NCI-H446 (cell line): ENCODE measurements at regions not wholly inside any gene's neighbourhood (a gene's known extent, or its start where the extent isn't known, plus 50 kb on each side); places are given as distances from the start of the nearest gene placed in this dataset.
"Not testable (repeated sequence)": the region's sequence is repeated elsewhere in the genome, so short reads cannot be mapped to it uniquely, and the experiment has no call there.

Source experiments
- DNase-seq, 2 experiments: peaks; one replicate each; lab custom pipeline; 2025; lab: John Stamatoyannopoulos, UW

DNA sequence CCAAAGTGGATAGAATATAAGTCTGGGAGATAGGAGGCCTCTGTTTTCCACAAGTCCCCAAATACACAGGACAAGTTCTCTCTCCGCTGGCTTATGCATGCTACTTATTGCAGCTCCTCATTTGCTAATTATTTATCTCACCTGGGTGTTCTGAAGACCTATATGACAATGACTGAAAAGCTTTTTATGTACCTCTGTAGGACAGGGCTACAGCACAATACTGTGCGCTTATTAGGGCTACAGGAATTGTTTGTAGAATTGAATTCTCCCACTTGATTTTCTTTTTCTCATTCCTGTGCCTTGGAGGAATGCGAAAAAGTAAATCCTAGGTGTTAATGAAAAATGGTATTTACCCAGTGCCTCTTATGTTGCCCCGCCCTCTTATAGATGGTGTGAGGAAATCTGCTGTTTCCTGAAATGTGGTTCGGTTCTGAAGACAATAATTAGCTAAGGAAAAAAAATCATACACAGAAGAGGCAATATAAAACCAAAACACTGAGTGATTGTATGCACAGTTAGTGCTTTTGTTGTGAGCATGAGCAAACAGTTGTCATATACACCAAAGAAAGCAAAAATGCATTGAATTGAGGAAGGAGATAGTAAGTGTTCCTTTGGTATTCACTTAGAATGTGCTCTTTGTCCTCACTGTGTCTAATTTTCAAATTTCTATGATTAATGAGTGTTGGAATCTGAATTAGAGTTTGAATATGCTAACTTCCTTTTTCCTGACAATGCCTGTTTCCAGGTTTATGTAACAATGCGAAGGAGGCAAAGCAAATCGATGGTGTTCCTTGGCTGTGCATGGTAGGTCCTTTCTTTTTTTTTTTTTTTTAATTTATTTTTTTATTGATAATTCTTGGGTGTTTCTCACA is 78.7 kb upstream of the PNPT1 start:
- DNase-seq: no peak

GRCh38 chr2:55771612-55772011 is 78.0 kb upstream of the PNPT1 start:
- DNase-seq: peak in 1 of 2 experiments; percentile 63

- DNase-seq: no peak
Measured at GRCh38 chr2:55768991-55769390, 75.3 kb upstream of the PNPT1 start.

GRCh38 chr2:55766947-55767346 is 73.3 kb upstream of the PNPT1 start:
- DNase-seq: no peak

GRCh38 chr2:55765708-55766107 is 72.1 kb upstream of the PNPT1 start:
- DNase-seq: not testable (repeated sequence)

DNA sequence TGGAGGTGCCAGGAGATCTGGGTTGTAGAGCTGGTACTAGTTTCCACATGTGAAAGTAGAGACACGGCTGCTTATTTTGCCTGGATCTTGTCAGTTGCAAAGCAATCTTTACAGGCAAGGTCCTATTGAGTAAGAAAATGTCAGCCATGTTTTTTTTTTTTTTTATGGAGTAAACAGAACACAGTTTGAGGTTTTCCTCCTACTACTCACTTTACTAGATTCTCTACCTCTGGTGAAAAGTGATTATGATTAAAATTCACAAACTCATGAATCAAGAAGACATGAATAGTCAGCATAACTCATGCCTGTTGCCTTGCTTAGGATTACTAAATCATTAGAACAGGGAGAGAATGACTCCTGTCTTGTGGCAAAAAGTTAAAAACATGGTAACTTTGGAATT is 70.1 kb upstream of the PNPT1 start:
- no peak for DNase-seq

- no peak for DNase-seq
Measured at GRCh38 chr2:55761526-55761925, 67.9 kb upstream of the PNPT1 start.

DNA sequence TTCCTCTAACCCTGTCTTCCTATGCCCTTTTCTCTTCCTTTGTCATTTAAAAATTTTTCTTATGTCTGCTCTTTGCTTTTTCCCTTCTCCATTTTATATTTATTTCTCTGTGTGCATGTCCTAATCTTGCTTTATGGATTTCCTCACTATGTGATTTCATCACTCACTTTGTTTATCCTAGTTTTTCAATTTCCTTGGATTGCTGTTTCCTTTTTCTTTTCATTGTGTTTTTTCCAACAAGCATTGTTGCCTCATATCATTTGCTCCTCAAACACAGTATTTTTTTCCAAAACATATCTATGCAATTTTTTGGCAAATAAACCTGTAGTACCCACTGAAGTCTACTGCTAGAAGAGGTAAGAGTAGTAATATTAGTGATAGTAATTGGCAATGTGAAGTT is 67.4 kb upstream of the PNPT1 start:
- DNase-seq: no peak

DNA sequence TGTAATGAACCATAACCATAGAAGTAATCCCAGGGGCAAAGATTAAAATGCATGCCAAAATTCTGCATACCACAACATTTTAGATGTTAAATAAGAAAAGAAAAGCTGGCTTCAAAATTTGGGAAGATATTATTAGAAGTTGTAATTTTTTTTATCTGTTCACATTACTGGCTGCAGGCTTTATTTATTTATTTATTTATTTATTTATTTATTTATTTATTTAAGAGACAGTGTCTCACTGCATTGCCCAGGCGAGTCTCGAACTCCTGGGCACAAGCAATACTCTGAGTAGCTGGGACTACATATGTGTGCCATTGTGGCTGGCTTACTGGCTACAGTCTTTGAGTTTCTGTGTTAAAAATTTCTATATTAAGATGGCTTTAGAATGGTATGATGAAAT is 66.5 kb upstream of the PNPT1 start:
- DNase-seq: no peak

GRCh38 chr2:55759271-55759921 is 65.8 kb upstream of the PNPT1 start:
- no peak for DNase-seq

DNA sequence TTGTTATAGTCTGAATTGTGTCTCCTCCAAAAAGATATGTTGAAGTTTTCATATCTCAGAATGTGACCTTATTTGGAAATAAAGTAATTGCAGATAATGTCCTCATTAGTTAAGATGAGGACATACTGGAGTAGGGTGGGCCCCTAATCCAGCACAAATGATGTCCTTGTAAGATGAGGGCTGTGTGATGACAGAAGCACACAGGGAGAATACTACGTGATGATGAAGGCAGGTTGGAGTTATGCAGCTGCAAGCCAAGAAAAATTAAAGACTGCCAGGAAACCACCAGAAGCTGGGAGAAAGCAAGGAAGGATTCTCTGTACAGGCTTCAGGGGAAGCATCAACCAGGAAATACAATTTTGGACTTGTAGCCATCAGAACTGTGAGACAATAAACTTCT is 58.3 kb upstream of the PNPT1 start:
- DNase-seq: no peak

DNA sequence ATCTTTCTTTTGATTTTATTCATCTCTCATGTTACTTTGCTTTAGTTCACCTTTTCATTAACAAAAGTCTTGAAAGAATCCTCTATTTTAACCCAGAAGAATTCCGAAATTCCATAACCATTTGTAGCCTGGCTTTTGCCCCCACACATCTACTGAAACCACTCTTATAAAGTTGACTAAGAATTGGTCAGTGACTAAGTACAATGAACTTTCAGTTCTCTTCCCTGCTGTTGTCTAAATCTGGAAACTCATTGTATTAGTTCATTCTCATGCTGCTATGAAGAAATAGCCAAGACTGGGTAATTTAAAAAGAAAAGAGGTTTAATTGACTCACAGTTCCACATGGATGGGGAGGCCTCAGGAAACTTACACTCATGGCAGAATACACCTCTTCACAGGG is 49.9 kb upstream of the PNPT1 start:
- no peak for DNase-seq
